CD4-positive, CD25-positive, alpha-beta regulatory T cell (primary cell): ENCODE measurements at regions not wholly inside any gene's neighbourhood (a gene's known extent, or its start where the extent isn't known, plus 50 kb on each side); places are given as distances from the start of the nearest gene placed in this dataset.
"Not testable (repeated sequence)": the region's sequence is repeated elsewhere in the genome, so short reads cannot be mapped to it uniquely, and the experiment has no call there.

Experiments used
- ATAC-seq, 2 donors: fragments of 150-1000 bp; cut with Tn5 transposase; one replicate each; pipeline ENCODE4 v1.10.0; 2021; ENCODE audit warnings: low read depth in 2 of 2, moderate number of reproducible peaks in 2 of 2, moderate library complexity in 1 of 2
- DNase-seq, 3 donors: peaks; one replicate each; pipeline versions ENCODE4 v3.0.0 to v3.0.0-alpha.2; 2012 to 2022; ENCODE audit warnings: mixed read lengths in 1 of 3
- H3K27ac ChIP-seq: one replicate; pipeline ENCODE4 v1.7.0; 2013; ENCODE audit warnings: mild to moderate bottlenecking, low read length; ENCODE audit not compliant: insufficient read depth, poor library complexity, severe bottlenecking
- H3K27me3 ChIP-seq: one replicate; pipeline ENCODE4 v1.7.0; 2013; ENCODE audit warnings: low read length; ENCODE audit not compliant: control insufficient read depth, insufficient read depth
- H3K36me3 ChIP-seq: one replicate; pipeline ENCODE4 v1.7.0; 2013; ENCODE audit warnings: mild to moderate bottlenecking, low read length, moderate library complexity; ENCODE audit not compliant: control insufficient read depth, insufficient read depth
- H3K4me1 ChIP-seq: 2 replicates; pipeline ENCODE4 v1.7.0; 2013; ENCODE audit warnings: mild to moderate bottlenecking, low read length; ENCODE audit not compliant: insufficient read depth, control insufficient read depth, poor library complexity, severe bottlenecking
- H3K4me3 ChIP-seq: one replicate; pipeline ENCODE4 v1.7.0; 2013; ENCODE audit warnings: low read depth, mild to moderate bottlenecking, low read length, moderate library complexity
- H3K9me3 ChIP-seq, 2 experiments: 1 replicate in 1 of 2; 2 replicates in 1 of 2; pipeline ENCODE4 v1.7.0; 2013; ENCODE audit warnings: low read length in 2 of 2, mild to moderate bottlenecking in 1 of 2, moderate library complexity in 1 of 2; ENCODE audit not compliant: control insufficient read depth in 2 of 2
- H3K27ac Mint-ChIP-seq, 3 donors: one replicate each; pipeline ENCODE4 v1.8.0; 2020 to 2022; ENCODE audit warnings: mild to moderate bottlenecking in 3 of 3, mixed read lengths in 3 of 3, moderate library complexity in 2 of 3
- H3K27me3 Mint-ChIP-seq: one replicate; pipeline ENCODE4 v1.8.0; 2022; ENCODE audit warnings: mild to moderate bottlenecking, mixed read lengths
- H3K36me3 Mint-ChIP-seq: one replicate; pipeline ENCODE4 v1.8.0; 2020; ENCODE audit warnings: mixed read lengths
- H3K4me1 Mint-ChIP-seq, 4 donors: one replicate each; pipeline ENCODE4 v1.8.0; 2020 to 2022; ENCODE audit warnings: mixed read lengths in 4 of 4, mild to moderate bottlenecking in 1 of 4
- H3K4me3 Mint-ChIP-seq, 4 donors: one replicate each; pipeline ENCODE4 v1.8.0; 2020 to 2022; ENCODE audit warnings: mild to moderate bottlenecking in 4 of 4, mixed read lengths in 4 of 4, moderate library complexity in 3 of 4
- H3K9me3 Mint-ChIP-seq, 7 donors: one replicate each; pipeline ENCODE4 v1.8.0; 2020 to 2022; ENCODE audit warnings: mixed read lengths in 7 of 7, mild to moderate bottlenecking in 3 of 7, moderate library complexity in 2 of 7

GRCh38 chr10:37474645-37475044 lies 349.2 kb downstream of the ANKRD30A start:
- Mint-ChIP-seq H3K4me1 (no peaks in the 10 kb centered on the region), H3K27ac (no peak overlapping the region), H3K27me3 (no peaks in the 10 kb centered on the region), H3K4me3 (no peak overlapping the region), H3K36me3 (no peaks in the 10 kb centered on the region), H3K9me3 (peaks cover 1 to 14% (median 11%) of the 10 kb centered on the region in 7 donors)
- no peak overlapping the region for H3K4me3 ChIP-seq
- no peaks in the 10 kb centered on the region for H3K36me3 ChIP-seq
- no peak overlapping the region for H3K27ac ChIP-seq
- ATAC-seq, result no peak
- H3K27me3 ChIP-seq, result no peaks in the 10 kb centered on the region
- H3K9me3 ChIP-seq, result peaks cover 0 to 4% of the 10 kb centered on the region in 2 experiments
- H3K4me1 ChIP-seq, result no peaks in the 10 kb centered on the region
- DNase-seq, result no peak

- Mint-ChIP-seq H3K27me3 (no peaks in the 10 kb centered on the region), H3K4me3 (no peak overlapping the region), H3K4me1 (no peaks in the 10 kb centered on the region), H3K27ac (no peak overlapping the region), H3K36me3 (no peaks in the 10 kb centered on the region), H3K9me3 (peaks cover 0 to 14% (median 10%) of the 10 kb centered on the region in 7 donors)
- ATAC-seq (no peak), DNase-seq (no peak)
- Histone ChIP-seq H3K27me3 (no peaks in the 10 kb centered on the region), H3K36me3 (no peaks in the 10 kb centered on the region), H3K9me3 (peaks cover 0 to 4% of the 10 kb centered on the region in 2 experiments), H3K4me3 (no peak overlapping the region), H3K27ac (no peak overlapping the region), H3K4me1 (no peaks in the 10 kb centered on the region)
Measured at GRCh38 chr10:37473906-37474305, 348.5 kb downstream of the ANKRD30A start.

- H3K36me3 Mint-ChIP-seq, result no peaks in the 10 kb centered on the region
Measured at GRCh38 chr10:37467246-37467645, 341.8 kb downstream of the ANKRD30A start.

GRCh38 chr10:37456456-37456855 lies 331.1 kb downstream of the ANKRD30A start:
- DNase-seq (no peak), ATAC-seq (no peak)
- Mint-ChIP-seq H3K36me3 (no peaks in the 10 kb centered on the region), H3K4me1 (no peaks in the 10 kb centered on the region), H3K27me3 (no peaks in the 10 kb centered on the region), H3K27ac (no peak overlapping the region), H3K4me3 (no peak overlapping the region), H3K9me3 (peaks cover 3 to 17% (median 6%) of the 10 kb centered on the region in 7 donors)
- no peak overlapping the region for H3K4me3 ChIP-seq
- no peak overlapping the region for H3K27ac ChIP-seq
- no peaks in the 10 kb centered on the region for H3K36me3 ChIP-seq
- H3K9me3 ChIP-seq, result peaks cover 0 to 1% of the 10 kb centered on the region in 2 experiments
- H3K4me1 ChIP-seq, result no peaks in the 10 kb centered on the region
- no peaks in the 10 kb centered on the region for H3K27me3 ChIP-seq

More at GRCh38 chr10:37467246-37467645, 341.8 kb downstream of the ANKRD30A start:
- H3K9me3 ChIP-seq, result peaks cover 0 to 4% of the 10 kb centered on the region in 2 experiments
- no peaks in the 10 kb centered on the region for H3K27me3 Mint-ChIP-seq
- ATAC-seq (no peak), DNase-seq (no peak)
- H3K4me3 ChIP-seq, result no peak overlapping the region
- no peaks in the 10 kb centered on the region for H3K4me1 Mint-ChIP-seq
- peaks cover 0 to 17% (median 7%) of the 10 kb centered on the region in 7 donors for H3K9me3 Mint-ChIP-seq
- no peaks in the 10 kb centered on the region for H3K4me1 ChIP-seq
- H3K36me3 ChIP-seq, result no peaks in the 10 kb centered on the region
- no peak overlapping the region for H3K27ac ChIP-seq
- no peaks in the 10 kb centered on the region for H3K27me3 ChIP-seq
- no peak overlapping the region for H3K4me3 Mint-ChIP-seq
- no peak overlapping the region for H3K27ac Mint-ChIP-seq

- H3K4me3 Mint-ChIP-seq, result no peak overlapping the region
- Histone ChIP-seq H3K4me3 (no peak overlapping the region), H3K4me1 (no peaks in the 10 kb centered on the region), H3K9me3 (peaks cover 0 to 5% of the 10 kb centered on the region in 2 experiments), H3K27ac (no peak overlapping the region), H3K27me3 (no peaks in the 10 kb centered on the region), H3K36me3 (no peaks in the 10 kb centered on the region)
- no peaks in the 10 kb centered on the region for H3K27me3 Mint-ChIP-seq
- H3K27ac Mint-ChIP-seq, result peak overlapping the region in 1 of 3 donors; percentile 6
- H3K36me3 Mint-ChIP-seq, result no peaks in the 10 kb centered on the region
- no peaks in the 10 kb centered on the region for H3K4me1 Mint-ChIP-seq
- DNase-seq (no peak), ATAC-seq (no peak)
- peaks cover 0 to 11% (median 4%) of the 10 kb centered on the region in 7 donors for H3K9me3 Mint-ChIP-seq
Measured at GRCh38 chr10:37448161-37448560, 322.8 kb downstream of the ANKRD30A start.

- H3K4me1 Mint-ChIP-seq, result no peaks in the 10 kb centered on the region
- no peak overlapping the region for H3K4me3 Mint-ChIP-seq
- H3K27me3 Mint-ChIP-seq, result no peaks in the 10 kb centered on the region
- DNase-seq, result no peak
- no peak for ATAC-seq
- H3K27me3 ChIP-seq, result no peaks in the 10 kb centered on the region
- no peak overlapping the region for H3K27ac ChIP-seq
- peaks cover 0 to 9% (median 4%) of the 10 kb centered on the region in 7 donors for H3K9me3 Mint-ChIP-seq
- no peak overlapping the region for H3K27ac Mint-ChIP-seq
- no peaks in the 10 kb centered on the region for H3K4me1 ChIP-seq
- no peak overlapping the region for H3K4me3 ChIP-seq
- H3K36me3 Mint-ChIP-seq, result no peaks in the 10 kb centered on the region
- H3K9me3 ChIP-seq, result peaks cover 0 to 2% of the 10 kb centered on the region in 2 experiments
- H3K36me3 ChIP-seq, result no peaks in the 10 kb centered on the region
Measured at GRCh38 chr10:37442882-37443281, 317.5 kb downstream of the ANKRD30A start.

GRCh38 chr10:37441224-37441623 lies 315.8 kb downstream of the ANKRD30A start:
- H3K36me3 ChIP-seq, H3K9me3 Mint-ChIP-seq, H3K4me1 Mint-ChIP-seq, H3K27ac ChIP-seq, H3K27me3 ChIP-seq, H3K27me3 Mint-ChIP-seq, H3K4me1 ChIP-seq, H3K4me3 ChIP-seq, H3K9me3 ChIP-seq, ATAC-seq, H3K36me3 Mint-ChIP-seq, DNase-seq, H3K27ac Mint-ChIP-seq, H3K4me3 Mint-ChIP-seq: not testable (repeated sequence)

GRCh38 chr10:37439826-37440225 lies 314.4 kb downstream of the ANKRD30A start:
- no peak for DNase-seq

More at GRCh38 chr10:37439826-37440225, 314.4 kb downstream of the ANKRD30A start:
- H3K27me3 ChIP-seq, result no peaks in the 10 kb centered on the region
- Mint-ChIP-seq H3K4me1 (no peaks in the 10 kb centered on the region), H3K27me3 (no peaks in the 10 kb centered on the region), H3K4me3 (no peak overlapping the region), H3K9me3 (peaks cover 0 to 8% (median 2%) of the 10 kb centered on the region in 7 donors), H3K27ac (no peak overlapping the region), H3K36me3 (no peaks in the 10 kb centered on the region)
- no peaks in the 10 kb centered on the region for H3K36me3 ChIP-seq
- no peak overlapping the region for H3K4me3 ChIP-seq
- H3K4me1 ChIP-seq, result no peaks in the 10 kb centered on the region
- no peak overlapping the region for H3K27ac ChIP-seq
- peaks cover 0 to 2% of the 10 kb centered on the region in 2 experiments for H3K9me3 ChIP-seq
- no peak for ATAC-seq
